ENCODE measurements at regions not wholly inside any gene's neighbourhood (a gene's known extent, or its start where the extent isn't known, plus 50 kb on each side); places are given as distances from the start of the nearest gene placed in this dataset.

GRCh38 chr1:208577381-208577905 lies 333.3 kb upstream of the PLXNA2 start:
- Histone ChIP-seq H3K4me3 (ENCODE audit: low read length) (no peak overlapping the region), H3K9me3 (ENCODE audit: control insufficient read depth, insufficient read depth, low read length) (no peaks in the 10 kb centered on the region), H3K27me3 (ENCODE audit: control insufficient read depth, insufficient read depth, low read length) (no peaks in the 10 kb centered on the region), H3K27ac (ENCODE audit: low read length) (no peak overlapping the region), H3K36me3 (ENCODE audit: control insufficient read depth, insufficient read depth, low read length) (no peaks in the 10 kb centered on the region), H3K4me1 (ENCODE audit: control insufficient read depth, insufficient read depth, low read length) (no peaks in the 10 kb centered on the region)
- WGBS (ENCODE audit: insufficient coverage, insufficient read length), result no CpG with 5 or more reads among the region's 1 CpG
- DNase-seq (ENCODE audit: low read depth, low spot score), result no peak

GRCh38 chr1:208581209-208581608 lies 337.0 kb upstream of the PLXNA2 start:
- H3K36me3 ChIP-seq (ENCODE audit: control insufficient read depth, insufficient read depth, low read length), result no peaks in the 10 kb centered on the region
- H3K27ac ChIP-seq (ENCODE audit: low read length), result no peak overlapping the region
- no peak for DNase-seq (ENCODE audit: low read depth, low spot score)
- no peaks in the 10 kb centered on the region for H3K27me3 ChIP-seq (ENCODE audit: control insufficient read depth, insufficient read depth, low read length)
- WGBS (ENCODE audit: insufficient coverage, insufficient read length), result no CpG with 5 or more reads among the region's 3 CpGs
- H3K4me1 ChIP-seq (ENCODE audit: control insufficient read depth, insufficient read depth, low read length), result no peaks in the 10 kb centered on the region
- H3K4me3 ChIP-seq (ENCODE audit: low read length), result no peak overlapping the region
- H3K9me3 ChIP-seq (ENCODE audit: control insufficient read depth, insufficient read depth, low read length), result no peaks in the 10 kb centered on the region

- DNase-seq (ENCODE audit: low read depth, low spot score), result no peak
- Histone ChIP-seq H3K4me3 (ENCODE audit: low read length) (no peak overlapping the region), H3K27ac (ENCODE audit: low read length) (no peak overlapping the region), H3K9me3 (ENCODE audit: control insufficient read depth, insufficient read depth, low read length) (no peaks in the 10 kb centered on the region), H3K27me3 (ENCODE audit: control insufficient read depth, insufficient read depth, low read length) (no peaks in the 10 kb centered on the region), H3K36me3 (ENCODE audit: control insufficient read depth, insufficient read depth, low read length) (no peaks in the 10 kb centered on the region), H3K4me1 (ENCODE audit: control insufficient read depth, insufficient read depth, low read length) (no peaks in the 10 kb centered on the region)
- no CpG with 5 or more reads among the region's 5 CpGs for WGBS (ENCODE audit: insufficient coverage, insufficient read length)
Measured at GRCh38 chr1:208581667-208582066, 337.5 kb upstream of the PLXNA2 start.

- no peaks in the 10 kb centered on the region for H3K9me3 ChIP-seq (ENCODE audit: control insufficient read depth, insufficient read depth, low read length)
Measured at GRCh38 chr1:208584167-208584755, 340.1 kb upstream of the PLXNA2 start.

GRCh38 chr1:208587110-208587509 lies 342.9 kb upstream of the PLXNA2 start:
- no CpG with 5 or more reads among the region's 2 CpGs for WGBS (ENCODE audit: insufficient coverage, insufficient read length)
- Histone ChIP-seq H3K27ac (ENCODE audit: low read length) (no peak overlapping the region), H3K9me3 (ENCODE audit: control insufficient read depth, insufficient read depth, low read length) (no peaks in the 10 kb centered on the region), H3K36me3 (ENCODE audit: control insufficient read depth, insufficient read depth, low read length) (no peaks in the 10 kb centered on the region), H3K4me1 (ENCODE audit: control insufficient read depth, insufficient read depth, low read length) (no peaks in the 10 kb centered on the region), H3K4me3 (ENCODE audit: low read length) (no peak overlapping the region), H3K27me3 (ENCODE audit: control insufficient read depth, insufficient read depth, low read length) (no peaks in the 10 kb centered on the region)
- no peak for DNase-seq (ENCODE audit: low read depth, low spot score)

More at GRCh38 chr1:208584167-208584755, 340.1 kb upstream of the PLXNA2 start:
- Histone ChIP-seq H3K27me3 (ENCODE audit: control insufficient read depth, insufficient read depth, low read length) (no peaks in the 10 kb centered on the region), H3K4me1 (ENCODE audit: control insufficient read depth, insufficient read depth, low read length) (no peaks in the 10 kb centered on the region), H3K4me3 (ENCODE audit: low read length) (no peak overlapping the region), H3K36me3 (ENCODE audit: control insufficient read depth, insufficient read depth, low read length) (no peaks in the 10 kb centered on the region), H3K27ac (ENCODE audit: low read length) (no peak overlapping the region)
- no peak for DNase-seq (ENCODE audit: low read depth, low spot score)
- no CpG with 5 or more reads among the region's 6 CpGs for WGBS (ENCODE audit: insufficient coverage, insufficient read length)

GRCh38 chr1:208593306-208594006 lies 349.3 kb upstream of the PLXNA2 start:
- Histone ChIP-seq H3K27me3 (ENCODE audit: control insufficient read depth, insufficient read depth, low read length) (no peaks in the 10 kb centered on the region), H3K4me3 (ENCODE audit: low read length) (no peak overlapping the region), H3K9me3 (ENCODE audit: control insufficient read depth, insufficient read depth, low read length) (no peaks in the 10 kb centered on the region), H3K36me3 (ENCODE audit: control insufficient read depth, insufficient read depth, low read length) (no peaks in the 10 kb centered on the region), H3K27ac (ENCODE audit: low read length) (no peak overlapping the region), H3K4me1 (ENCODE audit: control insufficient read depth, insufficient read depth, low read length) (no peaks in the 10 kb centered on the region)
- WGBS (ENCODE audit: insufficient coverage, insufficient read length), result no CpG with 5 or more reads among the region's 2 CpGs
- DNase-seq (ENCODE audit: low read depth, low spot score), result no peak

- Histone ChIP-seq H3K4me3 (ENCODE audit: low read length) (no peak overlapping the region), H3K36me3 (ENCODE audit: control insufficient read depth, insufficient read depth, low read length) (no peaks in the 10 kb centered on the region), H3K9me3 (ENCODE audit: control insufficient read depth, insufficient read depth, low read length) (no peaks in the 10 kb centered on the region), H3K27ac (ENCODE audit: low read length) (no peak overlapping the region), H3K4me1 (ENCODE audit: control insufficient read depth, insufficient read depth, low read length) (no peaks in the 10 kb centered on the region), H3K27me3 (ENCODE audit: control insufficient read depth, insufficient read depth, low read length) (no peaks in the 10 kb centered on the region)
- no peak for DNase-seq (ENCODE audit: low read depth, low spot score)
- WGBS (ENCODE audit: insufficient coverage, insufficient read length), result no CpG with 5 or more reads among the region's 3 CpGs
Measured at GRCh38 chr1:208595236-208595635, 351.1 kb upstream of the PLXNA2 start.

- WGBS (ENCODE audit: insufficient coverage, insufficient read length), result no CpG with 5 or more reads among the region's 4 CpGs
- no peak overlapping the region for H3K4me3 ChIP-seq (ENCODE audit: low read length)
- H3K27ac ChIP-seq (ENCODE audit: low read length), result no peak overlapping the region
- no peak for DNase-seq (ENCODE audit: low read depth, low spot score)
- H3K36me3 ChIP-seq (ENCODE audit: control insufficient read depth, insufficient read depth, low read length), result no peaks in the 10 kb centered on the region
- no peaks in the 10 kb centered on the region for H3K27me3 ChIP-seq (ENCODE audit: control insufficient read depth, insufficient read depth, low read length)
- H3K4me1 ChIP-seq (ENCODE audit: control insufficient read depth, insufficient read depth, low read length), result peaks cover 5% of the 10 kb centered on the region
- no peaks in the 10 kb centered on the region for H3K9me3 ChIP-seq (ENCODE audit: control insufficient read depth, insufficient read depth, low read length)
Measured at GRCh38 chr1:208595745-208596144, 351.6 kb upstream of the PLXNA2 start.

- H3K27me3 ChIP-seq (ENCODE audit: control insufficient read depth, insufficient read depth, low read length), result no peaks in the 10 kb centered on the region
- WGBS (ENCODE audit: insufficient coverage, insufficient read length), result no CpG with 5 or more reads among the region's 1 CpG
- H3K4me3 ChIP-seq (ENCODE audit: low read length), result no peak overlapping the region
- no peak overlapping the region for H3K27ac ChIP-seq (ENCODE audit: low read length)
- no peak for DNase-seq (ENCODE audit: low read depth, low spot score)
- no peaks in the 10 kb centered on the region for H3K36me3 ChIP-seq (ENCODE audit: control insufficient read depth, insufficient read depth, low read length)
- no peaks in the 10 kb centered on the region for H3K9me3 ChIP-seq (ENCODE audit: control insufficient read depth, insufficient read depth, low read length)
- H3K4me1 ChIP-seq (ENCODE audit: control insufficient read depth, insufficient read depth, low read length), result peaks cover 9% of the 10 kb centered on the region
Measured at GRCh38 chr1:208597571-208597970, 353.4 kb upstream of the PLXNA2 start.

GRCh38 chr1:208598021-208598420 lies 353.8 kb upstream of the PLXNA2 start:
- peaks cover 9% of the 10 kb centered on the region for H3K4me1 ChIP-seq (ENCODE audit: control insufficient read depth, insufficient read depth, low read length)
- H3K4me3 ChIP-seq (ENCODE audit: low read length), result no peak overlapping the region
- WGBS (ENCODE audit: insufficient coverage, insufficient read length), result no CpG with 5 or more reads among the region's 4 CpGs
- no peaks in the 10 kb centered on the region for H3K9me3 ChIP-seq (ENCODE audit: control insufficient read depth, insufficient read depth, low read length)
- no peaks in the 10 kb centered on the region for H3K36me3 ChIP-seq (ENCODE audit: control insufficient read depth, insufficient read depth, low read length)
- no peak for DNase-seq (ENCODE audit: low read depth, low spot score)
- H3K27ac ChIP-seq (ENCODE audit: low read length), result no peak overlapping the region
- H3K27me3 ChIP-seq (ENCODE audit: control insufficient read depth, insufficient read depth, low read length), result no peaks in the 10 kb centered on the region

- Histone ChIP-seq H3K9me3 (ENCODE audit: control insufficient read depth, insufficient read depth, low read length) (no peaks in the 10 kb centered on the region), H3K27me3 (ENCODE audit: control insufficient read depth, insufficient read depth, low read length) (no peaks in the 10 kb centered on the region), H3K4me1 (ENCODE audit: control insufficient read depth, insufficient read depth, low read length) (peaks cover 9% of the 10 kb centered on the region), H3K36me3 (ENCODE audit: control insufficient read depth, insufficient read depth, low read length) (no peaks in the 10 kb centered on the region), H3K4me3 (ENCODE audit: low read length) (no peak overlapping the region), H3K27ac (ENCODE audit: low read length) (no peak overlapping the region)
- no CpG with 5 or more reads among the region's 2 CpGs for WGBS (ENCODE audit: insufficient coverage, insufficient read length)
- DNase-seq (ENCODE audit: low read depth, low spot score), result no peak
Measured at GRCh38 chr1:208599063-208599462, 354.9 kb upstream of the PLXNA2 start.
